PC-3 (cell line): ENCODE measurements at regions not wholly inside any gene's neighbourhood (a gene's known extent, or its start where the extent isn't known, plus 50 kb on each side); places are given as distances from the start of the nearest gene placed in this dataset.

Experiments
- ATAC-seq: fragments of 200-7000 bp; cut with Tn5 transposase; 2 replicates; pipeline ENCODE4 v1.9.1; 2020; ENCODE audit warnings: mild to moderate bottlenecking, moderate library complexity
- BruUV-seq: library from RNA; stranded (reverse); fragments of 400-500 nt; replicated peaks from 2 replicates; lab custom pipeline; 2021; lab: Mats Ljungman, UMichigan
- CTCF ChIA-PET: fragments of 300-600 bp; sonication (Branson Sonifier 250); formaldehyde crosslinking; loops from one replicate; lab custom pipeline; 2022; ENCODE audit warnings: antibody characterized with exemption; lab: Charles Lee
- POLR2A ChIA-PET: fragments of 300-600 bp; sonication (Branson Sonifier 250); formaldehyde crosslinking; loops from one replicate; lab custom pipeline; 2022; ENCODE audit warnings: antibody characterized with exemption; ENCODE audit not compliant: unreplicated experiment; lab: Charles Lee
- DNase-seq: peaks from one replicate; pipeline ENCODE4 v3.0.0-alpha.2; 2015
- H2AFZ ChIP-seq: fragments of 300-600 bp; sonication (generic); 2 replicates; pipeline ENCODE4 v1.6.0; 2016; ENCODE audit warnings: antibody characterized with exemption, low read length
- H3F3A ChIP-seq: fragments of 300-600 bp; sonication (generic); one replicate; pipeline ENCODE4 v1.6.0; 2017; ENCODE audit warnings: antibody characterized with exemption, low read length, control low read depth, mild to moderate bottlenecking; ENCODE audit not compliant: unreplicated experiment
- H3K27ac ChIP-seq: fragments of 300-600 bp; sonication (generic); 2 replicates; pipeline ENCODE4 v1.5.1; 2016; ENCODE audit warnings: mild to moderate bottlenecking, low read length
- H3K27me3 ChIP-seq: fragments of 300-600 bp; sonication (generic); 2 replicates; pipeline ENCODE4 v1.6.1; 2016; ENCODE audit warnings: low read length, mixed read lengths
- H3K36me3 ChIP-seq: fragments of 300-600 bp; sonication (generic); 2 replicates; pipeline ENCODE4 v1.6.1; 2016; ENCODE audit warnings: low read depth, mixed run types, low read length, mixed read lengths
- H3K4me1 ChIP-seq: fragments of 300-600 bp; sonication (generic); 2 replicates; pipeline ENCODE4 v1.5.1; 2016; ENCODE audit warnings: low read length; ENCODE audit not compliant: insufficient read depth
- H3K4me2 ChIP-seq: fragments of 300-600 bp; sonication (generic); 2 replicates; pipeline ENCODE4 v1.6.0; 2016; ENCODE audit warnings: low read length
- H3K4me3 ChIP-seq: fragments of 300-600 bp; sonication (generic); 2 replicates; pipeline ENCODE4 v1.5.1; 2016; ENCODE audit warnings: mild to moderate bottlenecking, low read length, mixed read lengths
- H3K79me2 ChIP-seq: fragments of 300-600 bp; sonication (generic); 2 replicates; pipeline ENCODE4 v1.6.1; 2017; ENCODE audit warnings: low read length, mixed read lengths
- H3K9ac ChIP-seq: fragments of 300-600 bp; sonication (generic); 2 replicates; pipeline ENCODE4 v1.6.0; 2016; ENCODE audit warnings: mild to moderate bottlenecking, low read length
- H3K9me2 ChIP-seq: fragments of 300-600 bp; sonication (generic); replicated peaks from 2 replicates; pipeline ENCODE4 v1.6.1; 2016; ENCODE audit warnings: mixed run types, low read length, mixed read lengths
- H3K9me3 ChIP-seq: fragments of 300-600 bp; sonication (generic); 2 replicates; pipeline ENCODE4 v1.6.1; 2016; ENCODE audit warnings: low read length, mixed read lengths
- H4K20me1 ChIP-seq: fragments of 300-600 bp; sonication (generic); 2 replicates; pipeline ENCODE4 v1.6.1; 2016; ENCODE audit warnings: low read length, mixed read lengths
- CTCF ChIP-seq: fragments of 300-600 bp; sonication (generic); conservative IDR thresholded peaks from 2 replicates; pipeline ENCODE4 v1.5.1; 2017; ENCODE audit warnings: antibody characterized with exemption, low read depth, mild to moderate bottlenecking, low read length
- EZH2 ChIP-seq: fragments of 300-600 bp; sonication (generic); IDR thresholded peaks from one replicate; pipeline ENCODE4 v1.6.1; 2017; ENCODE audit warnings: antibody characterized with exemption, mild to moderate bottlenecking, low read length; ENCODE audit not compliant: unreplicated experiment
- EZH2phosphoT487 ChIP-seq: fragments of 300-600 bp; sonication (generic); IDR thresholded peaks from 2 replicates; pipeline ENCODE4 v1.6.1; 2018; ENCODE audit warnings: mild to moderate bottlenecking, antibody characterized with exemption, low read length, borderline replicate concordance
- intact Hi-C: fragments of 100-400 bp; cut with micrococcal nuclease; formaldehyde crosslinking; loops from 2 replicates; pipeline ENCODE4 v1.9.0; 2023

GRCh38 chr6:71420693-71421328 lies 132.2 kb downstream of the OGFRL1 start:
- CTCF ChIA-PET = interaction anchor here (0.6 kb wide), 1 partner anchor 27 kb away, joined by 4 read pairs; no protein-coding TSS in a partner anchor
- Histone ChIP-seq H3K4me1 (peaks cover 18% of the 10 kb centered on the region), H3K27me3 (no peaks in the 10 kb centered on the region), H3K9me3 (no peaks in the 10 kb centered on the region), H3F3A (no peaks in the 10 kb centered on the region), H3K79me2 (peaks cover 23% of the 10 kb centered on the region), H3K36me3 (no peaks in the 10 kb centered on the region; the same call in 1 of the 2 replicates), H3K9me2 (no peaks in the 10 kb centered on the region), H3K9ac (peak overlapping the region; percentile 69), H3K4me3 (peak overlapping the region; percentile 91), H3K27ac (no peak overlapping the region), H2AFZ (peak overlapping the region; percentile 89), H4K20me1 (no peaks in the 10 kb centered on the region), H3K4me2 (peak overlapping the region; percentile 85)
- peak; percentile 92 for DNase-seq
- POLR2A ChIA-PET = no interaction called here
- intact Hi-C loops = loop anchor here (2.0 kb wide), 1 partner anchor 36 kb away; no protein-coding TSS in a partner anchor
- ATAC-seq = peak; percentile 96
- no peak for TF ChIP-seq EZH2
- BruUV-seq = TSS peak; percentile 89

- POLR2A ChIA-PET = no interaction called here
- peak overlapping the region; percentile 85 for H3K4me2 ChIP-seq
Observed at GRCh38 chr6:71421611-71422010, 133.0 kb downstream of the OGFRL1 start.

GRCh38 chr6:71430018-71430417 lies 141.4 kb downstream of the OGFRL1 start:
- H3K9ac ChIP-seq = no peak overlapping the region
- ChIA-PET CTCF (no interaction called here), POLR2A (no interaction called here)
- H3K27ac ChIP-seq = no peak overlapping the region
- no peaks in the 10 kb centered on the region for H3K9me2 ChIP-seq
- no peaks in the 10 kb centered on the region for H3K36me3 ChIP-seq
- no peak overlapping the region for H3K4me2 ChIP-seq
- no peaks in the 10 kb centered on the region for H3K79me2 ChIP-seq
- no peaks in the 10 kb centered on the region for H4K20me1 ChIP-seq
- no peaks in the 10 kb centered on the region for H3K27me3 ChIP-seq
- H2AFZ ChIP-seq = no peak overlapping the region
- TF ChIP-seq EZH2phosphoT487 (no peak), CTCF (no peak), EZH2 (no peak)
- H3F3A ChIP-seq = no peaks in the 10 kb centered on the region
- intact Hi-C loops = no loop called here
- no peak overlapping the region for H3K4me3 ChIP-seq
- no peaks in the 10 kb centered on the region for H3K4me1 ChIP-seq
- DNase-seq = no peak
- BruUV-seq = no TSS peak
- no peak for ATAC-seq
- H3K9me3 ChIP-seq = no peaks in the 10 kb centered on the region

More at GRCh38 chr6:71421611-71422010, 133.0 kb downstream of the OGFRL1 start:
- no TSS peak for BruUV-seq
- TF ChIP-seq CTCF = no peak
- Histone ChIP-seq H3K27me3 (no peaks in the 10 kb centered on the region), H3K79me2 (peaks cover 23% of the 10 kb centered on the region), H3K36me3 (no peaks in the 10 kb centered on the region), H3K27ac (no peak overlapping the region), H3K9ac (no peak overlapping the region), H3K9me2 (no peaks in the 10 kb centered on the region), H3K4me1 (peaks cover 18% of the 10 kb centered on the region), H3F3A (no peaks in the 10 kb centered on the region), H3K4me3 (peak overlapping the region; percentile 91), H4K20me1 (no peaks in the 10 kb centered on the region), H2AFZ (peak overlapping the region; percentile 89), H3K9me3 (no peaks in the 10 kb centered on the region)
- no peak for DNase-seq
- intact Hi-C loops = loop anchor here (2.0 kb wide), 1 partner anchor 37 kb away; no protein-coding TSS in a partner anchor
- ATAC-seq = no peak
- CTCF ChIA-PET = no interaction called here
